H9 (cell line): ENCODE measurements at regions not wholly inside any gene's neighbourhood (a gene's known extent, or its start where the extent isn't known, plus 50 kb on each side); places are given as distances from the start of the nearest gene placed in this dataset.

Experiments
- DNase-seq: peaks from one replicate; pipeline ENCODE4 v3.0.0-alpha.2; 2017
- H2AFZ ChIP-seq: one replicate; pipeline ENCODE4 v1.6.1; 2013; ENCODE audit warnings: mild to moderate bottlenecking, low read length, control low read depth, moderate library complexity
- H2AK5ac ChIP-seq: 2 replicates; pipeline ENCODE4 v1.6.1; 2013; ENCODE audit warnings: low read length, control low read depth, mixed read lengths; ENCODE audit not compliant: insufficient read length
- H2BK120ac ChIP-seq: one replicate; pipeline ENCODE4 v1.6.1; 2013; ENCODE audit warnings: low read depth, mild to moderate bottlenecking, low read length, control low read depth, inconsistent platforms; ENCODE audit not compliant: poor library complexity, severe bottlenecking
- H2BK12ac ChIP-seq: 2 replicates; pipeline ENCODE4 v1.6.1; 2013; ENCODE audit warnings: low read length, control low read depth, mixed read lengths, low read depth; ENCODE audit not compliant: insufficient read length
- H2BK15ac ChIP-seq: 2 replicates; pipeline ENCODE4 v1.6.1; 2013; ENCODE audit warnings: low read depth, low read length, control low read depth
- H2BK20ac ChIP-seq: one replicate; pipeline ENCODE4 v1.6.1; 2013; ENCODE audit warnings: low read depth, mild to moderate bottlenecking, low read length, control low read depth, inconsistent platforms; ENCODE audit not compliant: poor library complexity, severe bottlenecking
- H2BK5ac ChIP-seq: 2 replicates; pipeline ENCODE4 v1.6.1; 2013; ENCODE audit warnings: low read length, control low read depth, mixed read lengths; ENCODE audit not compliant: insufficient read length
- H3K14ac ChIP-seq: 2 replicates; pipeline ENCODE4 v1.6.1; 2013; ENCODE audit warnings: low read length, control low read depth; ENCODE audit not compliant: insufficient read depth
- H3K18ac ChIP-seq: 2 replicates; pipeline ENCODE4 v1.6.1; 2013; ENCODE audit warnings: low read depth, mild to moderate bottlenecking, mixed read lengths, low read length, control low read depth; ENCODE audit not compliant: insufficient read length
- H3K23ac ChIP-seq: 2 replicates; pipeline ENCODE4 v1.6.1; 2013; ENCODE audit warnings: low read length, control low read depth, mixed read lengths, low read depth; ENCODE audit not compliant: insufficient read length
- H3K23me2 ChIP-seq: 2 replicates; pipeline ENCODE4 v1.6.1; 2013; ENCODE audit warnings: low read depth, mild to moderate bottlenecking, mixed read lengths, low read length, control low read depth; ENCODE audit not compliant: insufficient read length, poor library complexity, severe bottlenecking
- H3K27ac ChIP-seq: 2 replicates; pipeline ENCODE4 v1.5.1; 2013; ENCODE audit warnings: low read length, control low read depth, mixed read lengths, low read depth; ENCODE audit not compliant: insufficient read length
- H3K27me3 ChIP-seq: 2 replicates; pipeline ENCODE4 v1.6.1; 2013; ENCODE audit warnings: low read length, control low read depth, inconsistent platforms; ENCODE audit not compliant: insufficient read depth
- H3K4ac ChIP-seq: 2 replicates; pipeline ENCODE4 v1.6.1; 2013; ENCODE audit warnings: low read depth, mild to moderate bottlenecking, control low read depth, inconsistent platforms, low read length, moderate library complexity
- H3K4me1 ChIP-seq: 2 replicates; pipeline ENCODE4 v1.6.1; 2013; ENCODE audit warnings: low read length, control low read depth, inconsistent platforms; ENCODE audit not compliant: insufficient read depth
- H3K4me2 ChIP-seq: 2 replicates; pipeline ENCODE4 v1.6.1; 2013; ENCODE audit warnings: low read length, control low read depth, mixed read lengths; ENCODE audit not compliant: insufficient read length, insufficient read depth
- H3K56ac ChIP-seq: 2 replicates; pipeline ENCODE4 v1.6.1; 2013; ENCODE audit warnings: low read depth, mild to moderate bottlenecking, mixed read lengths, low read length, control low read depth; ENCODE audit not compliant: insufficient read length
- H3K79me1 ChIP-seq: 2 replicates; pipeline ENCODE4 v1.6.1; 2013; ENCODE audit warnings: low read depth, mild to moderate bottlenecking, moderate library complexity, low read length, control low read depth, inconsistent platforms; ENCODE audit not compliant: insufficient read depth, poor library complexity, severe bottlenecking
- H3K79me2 ChIP-seq: 2 replicates; pipeline ENCODE4 v1.6.1; 2013; ENCODE audit warnings: low read length, control low read depth, inconsistent platforms; ENCODE audit not compliant: insufficient read depth
- H3K9ac ChIP-seq: 2 replicates; pipeline ENCODE4 v1.6.1; 2013; ENCODE audit warnings: low read length, control low read depth, mixed read lengths; ENCODE audit not compliant: insufficient read length; ENCODE audit errors: extremely low read depth
- H3K9me3 ChIP-seq: one replicate; pipeline ENCODE4 v1.6.1; 2013; ENCODE audit warnings: low read depth, low read length, inconsistent platforms; ENCODE audit not compliant: control insufficient read depth
- H3T11ph ChIP-seq: one replicate; pipeline ENCODE4 v1.6.1; 2013; ENCODE audit warnings: mild to moderate bottlenecking, low read length, control low read depth, inconsistent platforms
- H4K20me1 ChIP-seq: one replicate; pipeline ENCODE4 v1.6.1; 2013; ENCODE audit not compliant: control insufficient read depth, insufficient read length, insufficient read depth
- H4K5ac ChIP-seq: 2 replicates; pipeline ENCODE4 v1.6.1; 2013; ENCODE audit warnings: low read depth, mild to moderate bottlenecking, mixed read lengths, low read length, control low read depth; ENCODE audit not compliant: insufficient read length
- H4K8ac ChIP-seq: replicated peaks from 2 replicates; pipeline ENCODE4 v1.6.1; 2013; ENCODE audit warnings: low read length, control low read depth, mixed read lengths, low read depth; ENCODE audit not compliant: insufficient read length
- H4K91ac ChIP-seq: 2 replicates; pipeline ENCODE4 v1.6.1; 2013; ENCODE audit warnings: low read depth, mild to moderate bottlenecking, moderate library complexity, mixed read lengths, low read length, control low read depth; ENCODE audit not compliant: insufficient read length
- H3K27ac Mint-ChIP-seq, 3 experiments: 2 replicates in 2 of 3; 3 replicates in 1 of 3; pipeline ENCODE4 v1.8.0; 2020 to 2021; ENCODE audit warnings: mixed read lengths in 3 of 3, mild to moderate bottlenecking in 1 of 3, moderate library complexity in 1 of 3
- H3K27me3 Mint-ChIP-seq: 2 replicates; pipeline ENCODE4 v1.8.0; 2021; ENCODE audit warnings: low read depth, mild to moderate bottlenecking, moderate library complexity, mixed read lengths
- H3K36me3 Mint-ChIP-seq, 3 experiments: 2 replicates in 2 of 3; 3 replicates in 1 of 3; pipeline ENCODE4 v1.8.0; 2020 to 2021; ENCODE audit warnings: low read depth in 3 of 3, mixed read lengths in 3 of 3; ENCODE audit not compliant: insufficient read depth in 1 of 3
- H3K4me1 Mint-ChIP-seq, 2 experiments: 2 replicates each; pipeline ENCODE4 v1.8.0; 2020; ENCODE audit warnings: mixed read lengths in 2 of 2
- H3K4me3 Mint-ChIP-seq, 2 experiments: 2 replicates in 1 of 2; 3 replicates in 1 of 2; pipeline ENCODE4 v1.8.0; 2020 to 2021; ENCODE audit warnings: mild to moderate bottlenecking in 2 of 2, mixed read lengths in 2 of 2, moderate library complexity in 1 of 2
- H3K9me3 Mint-ChIP-seq, 2 experiments: 2 replicates in 1 of 2; 3 replicates in 1 of 2; pipeline ENCODE4 v1.8.0; 2020; ENCODE audit warnings: mild to moderate bottlenecking in 2 of 2, mixed read lengths in 2 of 2, moderate library complexity in 1 of 2
- CTCF ChIP-seq: fragments of 200-600 bp; sonication (generic); conservative IDR thresholded peaks from 3 replicates; pipeline ENCODE4 v1.8.0; 2021; ENCODE audit warnings: antibody characterized with exemption, mild to moderate bottlenecking
- WGBS: extraction: QIAGEN DNeasy Blood & Tissue Kit; methylation state at CpG from one replicate; pipeline ENCODE4 v1.1.7; 2013; ENCODE audit warnings: missing lambda C conversion rate, low lambda C conversion rate, mixed read lengths; ENCODE audit not compliant: insufficient read length; ENCODE audit errors: extremely low coverage; 5-methylcytosine and 5-hydroxymethylcytosine counted together

DNA sequence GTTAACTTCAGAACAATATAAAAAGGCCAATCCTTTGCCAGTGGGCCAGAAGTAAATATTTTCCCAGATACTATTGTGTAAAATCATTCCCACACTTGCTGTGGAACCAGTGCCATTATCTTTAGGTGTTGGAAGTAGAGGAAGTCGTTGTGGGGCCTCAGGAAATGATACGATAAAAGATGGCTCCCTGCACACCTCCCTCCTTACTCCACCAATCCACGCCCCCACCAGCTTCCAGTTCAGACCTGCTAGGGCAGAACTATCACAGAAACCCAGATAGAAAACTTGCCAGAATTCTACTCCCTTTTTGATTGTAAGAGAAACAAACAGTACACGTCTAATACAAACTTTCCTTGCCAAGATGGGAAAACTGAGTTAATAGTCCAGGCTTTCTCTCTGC lies 173.0 kb upstream of the FMN2 start:
- Histone ChIP-seq H2BK20ac (no peak overlapping the region), H3K23me2 (no peaks in the 10 kb centered on the region), H2AFZ (no peak overlapping the region), H2BK120ac (no peak overlapping the region), H3K79me2 (no peaks in the 10 kb centered on the region), H4K20me1 (no peaks in the 10 kb centered on the region), H3K14ac (no peak overlapping the region), H3K79me1 (no peaks in the 10 kb centered on the region), H2BK15ac (no peak overlapping the region), H3K9ac (no peak overlapping the region), H3K56ac (no peak overlapping the region), H3K9me3 (no peaks in the 10 kb centered on the region), H4K8ac (no peak overlapping the region), H3K23ac (no peak overlapping the region), H2BK12ac (no peak overlapping the region), H3K27me3 (no peaks in the 10 kb centered on the region), H3K4me2 (no peak overlapping the region), H2AK5ac (no peak overlapping the region), H3K4me1 (peaks cover 2% of the 10 kb centered on the region; the same call in 1 of the 2 replicates), H4K91ac (no peak overlapping the region), H3K4ac (no peak overlapping the region), H4K5ac (no peak overlapping the region), H3T11ph (no peak overlapping the region), H3K27ac (no peak overlapping the region), H2BK5ac (no peak overlapping the region), H3K18ac (no peak overlapping the region)
- H3K4me3 Mint-ChIP-seq: no peak overlapping the region
- WGBS: no CpG with 5 or more reads among the region's 4 CpGs
- TF ChIP-seq CTCF: no peak
- H3K27me3 Mint-ChIP-seq: no peaks in the 10 kb centered on the region
- no peaks in the 10 kb centered on the region; a peak in 2 of 5 replicates for H3K9me3 Mint-ChIP-seq
- H3K27ac Mint-ChIP-seq: no peak overlapping the region; a peak in 1 of 7 replicates
- no peak for DNase-seq
- H3K36me3 Mint-ChIP-seq: no peaks in the 10 kb centered on the region
- peaks cover 24 to 29% of the 10 kb centered on the region in 2 experiments for H3K4me1 Mint-ChIP-seq
